G401 (cell line): ENCODE measurements at regions not wholly inside any gene's neighbourhood (a gene's known extent, or its start where the extent isn't known, plus 50 kb on each side); places are given as distances from the start of the nearest gene placed in this dataset.

Experiments
- DNase-seq: peaks from one replicate; pipeline ENCODE4 v3.0.0-alpha.2; 2015; ENCODE audit warnings: low spot score
- in situ Hi-C: cut with HindIII; loops from 2 replicates; pipeline ENCODE4 v1.10.0; 2016; ENCODE audit warnings: low sequenced_read_pairs, mixed read lengths

GRCh38 chrX:40177942-40178715, 80.4 kb upstream of the BCOR start:
- in situ Hi-C loops, result no loop called here
- DNase-seq, result no peak

DNA sequence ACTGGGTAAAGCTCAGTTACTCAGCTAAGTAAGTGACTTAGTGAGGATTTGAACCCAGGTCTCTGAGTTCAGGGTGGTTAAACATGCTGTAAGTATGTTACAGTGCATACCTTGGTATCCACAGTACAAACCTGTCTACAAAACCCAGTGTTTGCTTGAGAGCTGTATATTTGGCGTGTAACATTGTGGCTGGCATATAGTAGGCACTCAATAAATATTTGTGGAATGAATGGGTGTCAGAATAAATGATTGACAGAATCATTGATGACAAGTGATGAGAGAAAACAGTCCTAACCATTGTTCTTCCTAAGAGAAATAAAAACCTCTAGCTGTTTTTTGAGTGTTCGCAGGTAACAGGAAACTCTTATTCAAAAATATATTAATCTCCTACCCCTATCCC, 79.7 kb upstream of the BCOR start:
- no peak for DNase-seq
- in situ Hi-C loops, result no loop called here

DNA sequence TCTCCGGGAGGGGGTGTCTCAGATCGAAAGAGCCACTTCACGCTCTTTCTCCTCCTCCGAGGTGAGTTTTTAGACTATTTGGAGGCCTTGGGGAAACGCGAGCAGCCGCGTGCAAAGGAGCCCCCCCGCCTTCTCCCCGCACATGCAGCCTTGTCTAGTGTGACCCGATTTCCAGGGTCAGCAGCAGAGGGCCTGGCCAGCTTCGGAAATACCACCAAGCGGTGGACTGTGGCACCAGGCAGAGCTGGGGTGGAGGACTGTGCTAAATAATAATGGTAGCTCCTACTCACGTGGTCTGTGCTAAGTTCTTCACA, 79.3 kb upstream of the BCOR start:
- DNase-seq, result peak; percentile 20
- in situ Hi-C loops, result no loop called here

DNA sequence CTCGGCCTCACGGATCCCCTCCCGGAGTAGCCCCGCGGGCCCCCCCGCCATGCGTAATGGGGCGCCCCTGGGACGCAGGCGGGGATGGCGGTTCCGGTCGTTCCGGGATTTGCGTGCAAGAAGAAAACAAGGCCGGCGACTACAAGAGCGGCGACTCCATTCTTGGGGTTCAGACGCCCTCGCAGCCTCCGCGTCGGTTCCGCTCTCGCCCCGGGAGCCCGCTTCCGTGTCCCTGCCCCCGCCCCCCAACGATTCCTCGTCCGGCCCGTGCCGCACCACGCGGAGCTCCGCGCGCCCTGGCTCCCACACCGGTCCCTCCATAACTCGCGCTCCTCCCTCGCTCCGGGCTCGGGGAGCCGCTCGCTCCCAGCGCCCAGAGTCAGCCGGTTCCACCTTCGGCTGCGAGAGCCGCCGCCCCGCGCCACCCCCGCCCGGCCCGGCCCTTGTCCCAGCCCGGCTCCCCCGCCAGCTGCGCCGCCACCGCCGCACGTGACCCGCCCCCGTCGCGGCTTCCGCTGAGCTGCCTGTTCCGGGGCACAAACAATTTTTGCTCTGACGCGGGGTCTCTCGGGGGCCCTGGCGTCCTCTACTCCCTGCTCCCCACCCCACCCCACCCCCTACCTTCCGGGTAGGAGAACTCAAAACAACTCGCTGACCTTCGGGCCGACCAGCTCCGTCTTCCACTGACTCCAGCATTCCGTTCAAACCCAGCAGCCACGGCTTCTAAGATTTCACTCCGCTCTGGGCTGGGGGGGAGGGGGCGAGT, 78.8 kb upstream of the BCOR start:
- in situ Hi-C loops, result no loop called here
- DNase-seq, result peak; percentile 18

GRCh38 chrX:40175511-40176350, 78.0 kb upstream of the BCOR start:
- in situ Hi-C loops, result no loop called here
- no peak for DNase-seq

DNA sequence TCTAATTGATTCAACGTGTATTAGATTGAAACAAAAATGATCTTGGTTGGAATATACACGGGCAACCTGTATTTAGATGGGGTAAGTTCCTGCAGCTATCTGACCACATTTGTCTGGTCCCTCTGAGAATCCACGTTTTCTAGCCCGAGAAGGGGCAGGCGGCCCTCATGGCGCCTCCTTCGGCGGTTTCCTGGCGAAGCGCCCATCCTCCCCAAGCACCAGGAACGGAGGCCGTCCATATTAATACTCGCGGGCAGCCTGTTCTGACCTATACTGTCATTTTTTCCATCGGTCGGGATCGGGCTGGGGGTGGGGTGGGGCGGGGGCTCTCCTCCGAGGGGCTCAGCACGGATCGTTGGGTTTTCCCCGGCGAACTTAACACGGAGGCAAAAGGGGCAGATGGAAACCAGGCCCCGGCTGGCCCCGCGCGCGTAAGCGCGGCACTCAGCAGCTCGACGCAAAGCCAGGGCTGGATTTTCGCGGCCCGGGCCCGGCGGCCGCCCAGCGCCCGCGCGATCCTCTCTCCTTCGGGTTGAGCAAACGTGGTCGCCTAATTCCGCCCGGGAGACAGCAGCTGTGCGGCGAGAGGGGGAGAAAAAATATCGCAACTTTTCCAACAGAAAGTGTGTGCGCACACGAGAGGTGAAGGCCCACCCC, 77.2 kb upstream of the BCOR start:
- in situ Hi-C loops, result no loop called here
- DNase-seq, result no peak

DNA sequence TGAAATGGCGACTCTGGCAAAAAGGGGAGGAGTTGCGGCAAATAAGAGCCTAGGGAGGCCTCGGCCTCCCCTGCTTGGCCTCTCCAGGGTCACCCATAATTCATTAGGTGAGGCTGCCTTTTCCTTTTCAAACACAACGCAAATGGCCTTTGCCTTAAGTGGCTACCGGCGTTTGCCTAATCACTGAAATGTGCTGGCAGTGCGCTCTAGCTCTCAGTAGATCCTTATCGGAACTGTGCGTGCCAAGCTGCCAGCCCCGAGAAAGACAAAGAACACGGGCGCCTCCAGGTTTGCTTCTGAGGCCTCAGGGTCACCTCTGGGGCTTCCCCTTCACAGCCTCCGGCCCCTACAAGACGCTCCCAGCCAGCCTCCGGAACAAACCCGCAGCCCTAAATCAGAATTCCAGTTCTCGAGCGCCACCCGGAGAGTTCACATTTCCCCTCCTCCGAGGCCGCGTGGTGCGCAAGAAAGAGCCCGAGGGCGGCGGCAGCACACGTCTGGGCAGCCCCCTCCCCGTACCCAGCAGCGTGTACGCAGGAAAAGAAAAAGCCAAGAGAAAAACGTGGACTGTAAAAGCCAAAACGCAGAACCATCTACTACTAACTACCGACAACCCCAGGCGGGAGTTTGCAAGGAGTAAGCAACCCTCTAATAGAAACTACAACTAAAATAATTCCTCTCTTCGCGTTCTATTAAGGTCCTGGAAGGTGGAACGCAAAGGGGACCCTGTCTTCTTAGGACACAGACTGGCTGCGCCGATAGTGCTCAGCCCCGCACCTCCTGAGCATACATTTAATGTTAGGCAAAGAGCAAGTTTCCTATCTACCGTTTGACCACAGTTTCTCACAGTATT, 76.5 kb upstream of the BCOR start:
- in situ Hi-C loops, result no loop called here
- DNase-seq, result no peak

DNA sequence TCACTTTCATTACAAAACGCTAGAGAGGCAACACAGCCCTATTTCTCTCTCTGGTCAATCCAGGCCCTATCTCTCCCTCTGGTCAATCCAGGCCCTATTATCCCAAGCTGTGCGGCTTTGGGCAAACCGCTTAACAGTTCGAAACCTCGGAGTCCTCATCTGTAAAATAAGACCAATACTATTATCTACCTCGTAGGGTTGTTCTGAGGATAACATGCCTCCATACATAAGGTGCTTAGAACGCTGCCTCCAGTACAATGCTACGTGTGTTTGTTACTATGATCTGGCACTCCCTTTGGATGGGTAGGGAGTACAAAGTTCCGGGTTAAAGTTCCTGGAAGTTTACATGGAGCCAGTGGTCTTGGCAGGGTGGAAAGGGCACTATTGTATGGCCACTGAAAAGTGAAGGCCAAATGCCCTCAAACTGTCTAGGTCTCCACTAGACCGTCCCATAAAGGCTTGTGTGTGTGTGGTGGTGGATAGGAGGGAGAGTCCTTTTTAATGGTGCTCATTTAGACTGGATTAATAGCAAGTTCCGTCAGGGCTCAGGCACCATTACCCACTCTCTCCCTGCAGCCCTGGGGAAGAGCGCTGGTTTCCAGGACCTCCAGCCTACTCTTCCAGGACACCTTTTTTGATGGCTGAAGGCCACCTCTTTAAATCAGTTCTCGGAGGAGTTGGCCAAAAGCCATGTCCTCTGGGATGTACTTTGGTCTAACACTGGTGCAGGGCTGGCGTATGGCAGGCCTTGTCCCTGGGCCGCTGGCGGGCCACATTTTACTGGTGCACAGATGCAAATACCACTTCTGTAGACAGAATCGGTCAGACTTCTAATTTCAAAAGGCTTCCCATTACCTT, 75.6 kb upstream of the BCOR start:
- no peak for DNase-seq
- in situ Hi-C loops, result no loop called here

GRCh38 chrX:40172401-40173142, 74.8 kb upstream of the BCOR start:
- DNase-seq, result peak; percentile 53

GRCh38 chrX:40171513-40172400, 74.0 kb upstream of the BCOR start:
- in situ Hi-C loops, result no loop called here
- no peak for DNase-seq

More at GRCh38 chrX:40172401-40173142, 74.8 kb upstream of the BCOR start:
- in situ Hi-C loops, result no loop called here

DNA sequence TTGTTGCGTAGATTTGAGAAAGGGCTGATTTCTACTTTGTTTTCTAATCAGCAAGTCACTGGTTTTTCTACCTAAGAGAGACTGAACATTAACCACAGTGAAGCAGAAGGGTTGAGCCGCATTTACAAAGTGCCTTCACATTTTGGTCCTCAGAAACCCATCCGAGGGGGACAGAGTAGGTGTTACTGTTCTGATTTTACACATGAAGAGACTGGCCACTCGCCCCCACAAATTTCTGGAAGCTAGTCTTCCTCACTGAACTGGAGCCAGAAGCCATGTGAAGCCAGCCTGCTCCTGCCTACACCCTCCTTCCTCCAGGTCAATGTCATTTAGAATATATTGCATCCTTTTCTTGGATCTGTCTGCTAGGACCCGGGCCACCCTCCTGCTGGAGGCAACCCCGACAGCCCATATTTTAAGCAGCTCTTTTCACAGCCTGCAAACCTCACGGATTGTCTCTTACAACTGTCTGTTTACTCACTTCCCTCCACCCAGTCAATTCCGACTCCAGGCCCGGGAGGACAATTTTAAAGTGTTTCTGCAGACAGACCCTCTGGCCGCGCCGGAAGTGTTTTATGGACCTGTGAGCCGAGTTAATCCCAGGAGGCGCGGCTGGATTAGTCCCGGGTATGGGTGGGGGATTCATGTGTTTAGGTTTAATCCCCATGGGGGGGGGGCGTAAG, 73.2 kb upstream of the BCOR start:
- DNase-seq, result no peak
- in situ Hi-C loops, result no loop called here

DNA sequence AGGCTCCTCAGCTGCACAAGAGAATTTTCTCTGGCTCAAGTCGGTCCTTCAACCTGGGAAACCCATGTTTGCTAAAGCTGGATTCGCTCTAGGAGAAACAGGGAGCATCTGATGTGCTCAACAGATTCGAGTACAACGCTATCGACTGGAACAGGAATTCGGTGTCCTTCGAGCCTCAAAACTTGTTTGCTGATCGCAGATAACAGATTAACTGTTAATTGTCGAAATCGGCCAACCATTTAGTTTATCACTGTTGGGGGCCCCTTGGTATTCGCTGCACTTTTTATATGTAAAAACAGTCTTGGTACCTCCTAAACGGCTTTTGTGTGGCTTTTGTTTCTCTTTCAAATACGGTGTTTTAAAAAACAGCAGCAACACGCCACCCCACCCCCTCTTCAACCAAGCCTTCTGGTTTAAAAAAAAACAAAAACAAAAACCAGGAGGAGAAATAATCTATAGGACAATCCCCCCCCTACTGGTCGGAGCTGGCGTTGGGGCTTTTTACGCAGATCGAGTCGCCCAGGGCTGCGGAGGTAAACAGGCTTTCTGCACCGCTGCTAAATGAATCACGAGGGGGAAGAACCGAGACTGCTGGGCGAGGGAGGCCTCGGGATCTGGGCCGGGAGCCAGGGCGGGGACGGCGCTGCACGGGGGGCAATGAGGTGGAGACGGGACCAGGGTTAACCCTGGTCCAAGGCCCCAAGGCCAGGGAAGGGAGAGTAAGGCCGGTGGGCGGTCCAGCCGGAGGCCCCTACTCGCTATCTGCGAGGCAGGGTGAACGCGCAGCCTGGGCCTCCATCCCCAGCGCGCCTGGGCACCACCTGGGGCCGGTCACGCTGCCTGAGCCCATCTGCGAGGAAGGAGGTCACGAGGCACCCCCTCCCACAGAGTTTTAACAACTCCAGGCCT, 71.7 kb upstream of the BCOR start:
- in situ Hi-C loops, result no loop called here
- no peak for DNase-seq

- in situ Hi-C loops, result no loop called here
- DNase-seq, result no peak
Measured at GRCh38 chrX:40168480-40169011, 70.8 kb upstream of the BCOR start.

GRCh38 chrX:40167850-40168479, 70.2 kb upstream of the BCOR start:
- no peak for DNase-seq
- in situ Hi-C loops, result no loop called here
